Suppressor macrophage (primary cell): ENCODE measurements at regions not wholly inside any gene's neighbourhood (a gene's known extent, or its start where the extent isn't known, plus 50 kb on each side); places are given as distances from the start of the nearest gene placed in this dataset.

ENCODE experiments used
- DNase-seq, 4 experiments: peaks; one replicate each; pipeline ENCODE4 v3.0.0-alpha.2; 2020 to 2022

- DNase-seq = no peak
Measured at GRCh38 chr12:30827101-30828066, 72.6 kb upstream of the CAPRIN2 start.

- no peak for DNase-seq
Measured at GRCh38 chr12:30826276-30826675, 71.5 kb upstream of the CAPRIN2 start.

GRCh38 chr12:30825341-30825740 lies 70.6 kb upstream of the CAPRIN2 start:
- DNase-seq = no peak

GRCh38 chr12:30824311-30824710 lies 69.6 kb upstream of the CAPRIN2 start:
- no peak for DNase-seq

- DNase-seq = no peak
Measured at GRCh38 chr12:30823764-30824163, 69.0 kb upstream of the CAPRIN2 start.

GRCh38 chr12:30823156-30823699 lies 68.5 kb upstream of the CAPRIN2 start:
- DNase-seq = peak; percentile 22 to 69 (median 48)

- peak; percentile 63 to 85 (median 78) for DNase-seq
Measured at GRCh38 chr12:30822385-30823155, 67.8 kb upstream of the CAPRIN2 start.

- DNase-seq = no peak
Measured at GRCh38 chr12:30820406-30820946, 65.7 kb upstream of the CAPRIN2 start.

- DNase-seq = no peak
Measured at GRCh38 chr12:30818562-30818961, 63.8 kb upstream of the CAPRIN2 start.

GRCh38 chr12:30816742-30817465 lies 62.2 kb upstream of the CAPRIN2 start:
- DNase-seq = no peak

GRCh38 chr12:30814295-30814655 lies 59.5 kb upstream of the CAPRIN2 start:
- no peak for DNase-seq

GRCh38 chr12:30813525-30814294 lies 59.0 kb upstream of the CAPRIN2 start:
- peak in 2 of 4 experiments; percentile 20 to 33 for DNase-seq

- no peak for DNase-seq
Measured at GRCh38 chr12:30811966-30812365, 57.2 kb upstream of the CAPRIN2 start.

GRCh38 chr12:30810918-30811317 lies 56.2 kb upstream of the CAPRIN2 start:
- no peak for DNase-seq

- DNase-seq = no peak
Measured at GRCh38 chr12:30807695-30808034, 52.9 kb upstream of the CAPRIN2 start.

GRCh38 chr12:30806989-30807694 lies 52.4 kb upstream of the CAPRIN2 start:
- DNase-seq = peak; percentile 45 to 74 (median 56)

GRCh38 chr12:30805959-30806358 lies 51.2 kb upstream of the CAPRIN2 start:
- DNase-seq = no peak
